ENCODE measurements at regions not wholly inside any gene's neighbourhood (a gene's known extent, or its start where the extent isn't known, plus 50 kb on each side); places are given as distances from the start of the nearest gene placed in this dataset.

DNA sequence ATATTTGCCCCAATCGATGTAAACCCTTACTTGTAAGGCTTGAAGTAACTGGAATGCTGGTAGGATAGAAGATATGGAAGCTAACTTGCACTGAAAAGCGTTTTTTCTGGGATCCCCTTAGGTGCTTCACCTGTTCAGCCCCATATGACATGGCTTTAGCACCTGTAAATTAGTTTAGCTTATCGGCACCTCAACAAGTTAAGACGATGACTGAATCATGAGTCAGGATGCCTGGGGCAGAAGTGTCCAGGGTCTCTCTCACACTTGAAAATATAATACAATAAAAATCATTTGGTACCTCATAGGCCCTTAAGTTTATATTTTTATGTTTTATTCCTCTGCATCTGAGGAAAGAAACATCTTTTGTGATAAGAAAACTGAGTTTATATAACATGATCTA, 409.2 kb upstream of the LRRC4C start:
- DNase-seq, result no peak

DNA sequence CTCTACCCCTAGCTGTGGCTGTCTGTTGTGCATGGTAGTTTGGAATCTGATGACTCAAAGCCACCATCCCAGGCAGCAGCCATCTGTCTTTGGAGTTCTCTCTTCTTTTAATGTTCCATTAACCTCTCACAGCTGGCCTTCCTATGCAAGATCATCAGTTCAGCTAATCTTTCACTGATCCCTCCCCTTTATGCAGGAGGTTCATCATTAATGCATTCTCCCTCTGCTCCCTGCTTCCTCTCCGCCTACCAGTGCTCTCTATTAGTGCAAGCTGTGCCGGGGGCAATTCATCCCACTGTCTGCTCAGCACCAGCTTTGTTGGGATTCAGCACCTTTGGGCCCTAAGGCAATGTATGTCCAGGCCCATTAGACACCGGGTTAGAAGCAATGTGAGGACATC, 413.0 kb upstream of the LRRC4C start:
- DNase-seq, result peak; percentile 41

DNA sequence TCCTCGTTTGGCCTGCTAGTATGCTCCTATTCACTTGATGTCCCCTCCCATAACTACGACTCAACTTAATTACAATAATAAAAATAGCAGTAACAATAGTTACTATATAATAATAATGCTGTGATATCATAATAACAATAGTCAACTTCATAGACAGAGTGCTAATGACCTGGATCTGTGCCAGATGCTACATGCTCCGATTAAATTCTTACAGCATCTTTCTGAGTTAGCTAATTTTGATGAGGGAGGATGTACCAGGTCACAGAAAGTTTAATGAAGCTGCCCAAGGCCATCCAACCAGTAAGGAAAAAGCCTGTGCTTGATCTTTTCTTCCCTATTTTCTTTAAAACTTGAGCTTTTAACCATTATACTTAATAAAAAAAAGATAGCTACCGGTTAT, 413.4 kb upstream of the LRRC4C start:
- no peak for DNase-seq

DNA sequence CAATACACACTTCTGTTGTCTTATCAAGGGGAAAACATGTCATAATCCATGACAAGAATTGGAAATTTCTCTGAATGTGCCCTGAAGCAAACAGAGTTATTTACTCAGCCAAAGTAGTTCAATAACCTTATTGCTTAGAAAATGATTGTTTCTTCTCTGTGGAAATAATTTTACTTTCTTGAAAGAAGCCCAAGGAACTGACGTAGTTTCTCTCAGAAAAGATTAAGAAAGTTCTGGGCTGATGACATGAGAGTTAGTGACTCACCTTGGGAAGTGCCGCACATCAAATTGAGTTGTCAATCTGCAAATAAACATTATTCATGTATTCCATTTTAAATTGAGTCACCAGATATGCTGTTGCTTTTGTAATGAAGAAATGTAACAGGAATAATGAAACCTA, 418.6 kb upstream of the LRRC4C start:
- peak; percentile 51 for DNase-seq

DNA sequence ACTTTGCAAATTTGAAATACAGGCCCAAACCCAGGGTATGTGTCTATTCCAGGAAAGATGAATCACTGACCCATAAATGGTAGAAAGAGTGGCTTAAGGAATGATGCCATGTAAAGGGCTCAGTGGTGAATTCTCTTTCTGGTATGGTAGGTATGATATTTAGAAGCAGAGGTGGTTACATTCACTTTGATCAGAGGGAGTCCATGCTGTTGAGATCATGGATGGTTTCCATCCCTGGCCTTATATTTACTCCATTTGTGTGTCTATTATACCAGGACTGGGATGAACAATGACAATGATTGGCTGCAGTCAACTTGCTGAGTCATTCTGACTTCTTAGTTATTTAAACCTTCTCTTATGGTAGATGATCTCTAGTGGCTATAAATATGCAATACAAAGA, 419.8 kb upstream of the LRRC4C start:
- DNase-seq, result peak; percentile 96

DNA sequence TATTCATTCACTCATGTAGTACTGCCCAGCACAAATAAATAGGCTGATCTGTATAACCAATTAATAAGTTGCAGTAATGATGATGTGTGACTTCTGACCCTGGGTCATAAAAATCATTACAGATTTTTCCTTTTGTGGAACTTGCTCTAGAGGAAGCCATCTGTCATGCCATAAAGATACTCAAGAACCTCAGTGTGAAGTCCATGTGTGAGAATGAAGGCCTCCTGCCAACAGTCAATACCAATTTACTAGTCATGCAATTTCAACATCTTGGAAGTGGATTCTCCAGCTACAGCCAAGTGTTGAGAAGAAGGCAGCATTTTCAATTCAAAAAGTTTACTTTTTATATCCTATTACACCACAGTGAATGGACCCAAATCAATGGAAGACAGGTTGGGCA, 435.6 kb upstream of the LRRC4C start:
- DNase-seq, result peak; percentile 5

DNA sequence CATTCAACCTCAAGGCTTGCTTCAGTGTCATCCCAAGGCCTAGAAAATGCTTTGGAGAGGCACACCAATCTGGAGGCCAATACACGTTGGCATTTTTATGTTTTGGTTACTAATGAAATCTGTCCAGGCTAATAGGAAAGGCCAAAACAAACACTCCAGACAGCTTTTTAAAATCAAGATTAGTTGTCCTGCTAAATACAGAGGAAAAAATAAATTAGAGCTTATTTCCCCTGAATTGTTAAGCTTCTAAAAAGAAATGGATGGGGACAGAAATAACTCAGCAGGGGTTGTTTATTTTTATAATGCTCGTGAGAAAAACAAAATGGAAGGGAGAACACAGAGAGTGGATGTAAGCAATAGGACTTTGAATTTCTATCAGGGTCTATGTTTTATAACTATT, 438.5 kb upstream of the LRRC4C start:
- DNase-seq, result no peak

DNA sequence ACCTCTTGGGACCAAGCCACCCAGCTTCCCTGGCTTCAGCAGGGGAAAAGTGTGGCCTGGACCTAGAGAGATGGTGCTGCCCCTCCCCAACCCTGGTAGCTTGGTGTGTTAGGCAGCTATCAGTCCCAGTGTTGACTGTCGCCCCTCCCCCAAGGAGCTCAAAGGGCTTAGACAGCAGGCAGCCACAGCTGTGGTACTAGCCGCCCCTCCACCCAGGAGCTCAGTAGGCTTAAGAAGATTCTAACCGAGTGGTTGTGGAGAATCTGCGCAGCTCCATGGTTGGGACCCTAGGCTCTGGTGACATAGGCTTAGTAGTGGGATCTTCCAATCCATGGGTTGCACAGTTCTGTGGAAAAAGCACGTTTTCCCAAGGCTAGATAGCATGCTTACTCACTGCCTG, 458.4 kb upstream of the LRRC4C start:
- no peak for DNase-seq

DNA sequence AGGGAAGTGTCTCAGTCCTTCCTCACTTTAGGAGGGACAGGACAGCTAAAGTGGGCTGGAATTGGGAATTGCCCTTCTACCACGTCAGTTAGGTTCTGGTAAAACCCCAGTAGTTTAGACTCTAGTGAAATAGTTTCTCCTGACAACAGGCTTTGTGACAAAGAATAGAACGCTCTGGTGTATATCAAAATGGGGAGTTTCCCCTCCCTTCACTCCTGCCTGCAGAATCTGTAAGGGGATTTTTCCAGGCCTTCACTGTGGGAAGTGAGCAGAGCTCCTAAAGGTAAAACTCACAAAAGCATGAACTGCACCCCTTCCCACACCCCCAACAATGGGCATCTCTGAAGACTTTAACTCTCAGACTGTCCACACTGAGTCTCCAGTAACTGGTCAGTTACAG, 460.9 kb upstream of the LRRC4C start:
- DNase-seq, result no peak

DNA sequence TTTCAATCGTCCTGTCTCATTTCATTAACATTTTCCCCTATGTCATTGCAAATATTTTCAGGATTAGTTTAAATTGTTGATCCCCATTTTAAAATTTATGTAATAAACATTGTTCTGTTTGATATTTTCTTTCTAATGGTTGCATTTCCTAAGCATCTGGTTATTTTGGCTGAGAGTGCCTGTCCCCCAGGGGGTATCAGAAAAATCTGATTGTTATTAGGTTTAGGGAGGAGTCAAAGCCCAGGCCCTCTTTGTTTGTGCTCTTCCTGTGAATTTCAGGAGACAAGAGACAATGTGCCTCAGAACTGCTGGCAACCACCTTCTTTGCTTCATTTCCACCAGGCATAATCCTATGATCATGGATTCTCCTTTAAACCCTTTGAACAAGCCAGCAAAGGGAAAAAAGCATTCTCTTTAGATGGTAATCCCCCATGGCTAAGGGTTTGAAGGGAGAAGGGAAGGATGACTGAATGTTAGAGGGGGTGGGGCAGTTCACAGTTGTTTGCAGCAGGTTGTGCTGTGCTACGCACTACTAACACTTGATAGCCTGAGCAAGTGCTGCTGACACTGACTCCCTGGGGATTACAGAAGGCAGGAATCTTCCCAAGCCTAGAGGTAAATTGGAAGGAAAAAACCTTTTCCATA, 462.4 kb upstream of the LRRC4C start:
- no peak for DNase-seq

DNA sequence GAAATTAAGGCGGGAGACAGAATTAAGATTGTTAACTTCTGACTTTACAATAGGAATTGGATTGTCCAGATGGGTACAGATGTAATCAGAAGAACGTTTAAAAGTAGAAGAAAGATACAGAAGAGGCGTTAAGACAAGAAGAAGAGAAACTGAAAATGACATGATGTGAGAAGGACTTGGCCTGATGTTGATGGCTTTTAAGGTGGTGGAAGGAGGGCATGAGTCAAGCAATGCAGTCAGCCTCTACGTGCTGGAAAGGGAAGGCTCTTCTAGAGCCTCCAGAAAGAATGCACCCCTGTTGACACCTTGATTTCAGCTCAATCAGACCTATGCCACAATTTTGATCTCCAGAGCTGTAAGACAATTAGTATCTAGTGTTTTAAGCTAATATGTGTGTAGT, 466.9 kb upstream of the LRRC4C start:
- no peak for DNase-seq

DNA sequence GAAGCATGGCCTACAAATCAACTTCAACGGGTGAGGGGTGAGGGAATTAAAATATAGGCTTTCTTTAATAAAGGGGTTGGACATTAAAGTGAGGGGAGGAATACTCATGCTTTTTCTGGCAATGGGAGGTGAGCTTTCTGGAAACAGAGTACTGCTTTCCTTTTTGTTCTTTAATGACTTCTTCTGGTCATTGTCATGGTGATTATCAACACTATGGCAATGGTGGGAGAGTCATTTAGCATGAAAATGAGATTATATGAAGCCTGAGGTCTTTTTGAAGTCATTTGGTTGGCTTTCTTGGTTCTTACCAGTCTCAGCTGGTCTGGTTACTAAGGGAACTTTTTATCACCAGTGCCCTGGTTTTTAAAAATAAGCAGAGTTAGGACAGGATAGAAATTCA, 475.8 kb upstream of the LRRC4C start:
- no peak for DNase-seq

DNA sequence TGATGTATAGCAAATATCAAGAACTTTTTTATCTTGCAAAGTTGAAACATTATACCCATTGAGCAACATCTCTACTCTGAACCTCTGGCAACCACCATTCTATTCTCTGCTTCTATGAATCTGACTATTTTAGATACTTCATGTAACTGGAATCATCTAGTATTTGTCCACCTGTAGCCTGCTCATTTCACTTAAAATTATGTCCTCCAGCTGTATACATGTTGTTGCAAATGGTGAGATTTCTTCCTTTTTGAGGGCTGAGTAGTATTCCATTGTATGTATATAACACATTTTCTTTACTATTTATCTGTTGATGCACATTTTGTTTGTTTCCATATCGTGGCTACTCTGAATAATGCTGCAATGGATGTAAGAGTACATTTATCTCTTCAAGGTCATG, 476.3 kb upstream of the LRRC4C start:
- DNase-seq, result no peak

DNA sequence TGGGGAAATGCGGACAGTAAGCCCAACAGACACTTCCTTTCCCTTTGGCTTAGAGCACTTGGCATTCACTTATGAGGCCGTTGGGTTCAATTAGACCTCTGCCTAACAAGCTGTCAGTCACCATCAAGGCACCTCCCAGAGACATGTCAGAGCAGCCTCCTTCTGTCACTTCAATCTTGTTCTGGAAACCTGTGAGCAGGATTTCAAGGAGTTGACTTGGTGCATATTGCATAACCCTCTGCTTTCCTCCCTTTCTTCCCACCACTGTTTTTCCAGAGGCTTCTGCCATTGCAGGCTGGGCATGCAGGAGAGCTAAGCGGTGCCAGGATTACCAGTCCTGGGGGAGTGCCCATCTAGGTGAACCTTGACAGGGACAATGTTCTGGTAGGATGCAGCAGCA, 484.2 kb upstream of the LRRC4C start:
- no peak for DNase-seq

DNA sequence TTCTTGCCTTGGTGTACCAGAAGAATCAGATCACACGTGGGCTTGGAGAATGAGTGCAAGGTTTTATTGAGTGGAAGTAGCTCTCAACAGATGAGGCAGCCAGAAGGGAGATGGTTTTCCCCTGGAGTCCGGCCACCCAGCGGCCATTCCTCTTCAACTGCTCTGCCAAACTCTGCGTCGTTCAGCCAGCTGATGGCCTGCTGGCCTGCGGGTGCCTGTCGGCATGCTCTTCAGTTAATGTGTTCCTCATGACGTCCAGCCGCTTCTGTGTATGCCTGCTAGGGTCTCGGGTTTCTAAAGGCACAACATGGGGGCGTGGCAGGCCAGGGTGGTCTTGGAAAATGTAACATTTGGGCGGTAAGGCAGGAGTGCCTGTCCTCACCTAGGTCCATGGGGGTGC, 487.9 kb upstream of the LRRC4C start:
- DNase-seq, result no peak

DNA sequence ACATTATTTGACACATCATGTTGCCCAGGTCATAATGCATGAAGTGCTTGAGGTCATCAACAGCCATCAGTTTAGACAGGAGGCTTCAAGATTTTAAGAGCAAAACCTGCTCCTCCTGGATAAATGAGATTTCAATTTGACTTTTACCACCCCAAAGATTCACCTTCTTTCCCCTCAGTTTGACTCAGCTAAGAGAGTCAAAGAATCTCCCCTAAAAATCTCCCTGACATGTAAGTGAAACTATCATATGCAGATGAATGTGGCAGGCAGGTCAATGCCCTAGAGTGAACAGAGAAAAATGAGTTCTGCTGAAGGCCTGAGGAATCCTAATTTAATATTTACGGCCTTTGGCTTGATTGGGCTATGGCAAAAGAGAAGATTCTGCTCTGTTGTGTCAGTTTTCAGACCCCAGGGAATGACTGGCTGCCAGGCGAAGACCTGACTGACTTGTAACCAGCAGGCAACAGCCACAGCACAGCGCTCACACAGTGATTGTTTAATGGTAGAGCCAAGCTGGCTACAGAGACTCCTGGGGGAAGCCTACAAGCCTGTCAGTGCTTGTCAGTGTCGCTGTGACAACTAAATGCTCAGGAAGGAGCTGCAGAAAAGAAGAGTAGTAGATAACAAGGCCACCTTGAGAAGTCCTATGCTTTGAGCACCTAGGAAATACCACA, 491.2 kb upstream of the LRRC4C start:
- DNase-seq, result no peak

DNA sequence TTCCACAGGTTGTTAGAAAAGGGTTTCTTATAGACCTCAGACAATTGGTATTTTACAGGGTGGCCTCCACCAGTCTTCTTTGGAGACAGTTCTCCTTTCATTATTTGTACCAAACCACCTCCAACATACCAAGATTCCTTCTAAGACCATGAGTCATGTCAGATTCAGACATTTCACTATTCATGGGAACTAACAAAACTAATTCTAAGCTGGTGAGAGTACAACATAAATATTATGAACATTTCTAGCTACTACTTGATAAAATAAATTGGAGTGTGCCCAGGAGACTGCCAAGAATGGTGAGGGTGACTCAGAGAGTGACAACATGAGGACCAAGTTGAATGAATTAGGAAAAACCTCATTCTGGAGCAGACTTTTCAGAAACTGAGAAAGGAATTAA, 494.6 kb upstream of the LRRC4C start:
- DNase-seq, result peak; percentile 92

DNA sequence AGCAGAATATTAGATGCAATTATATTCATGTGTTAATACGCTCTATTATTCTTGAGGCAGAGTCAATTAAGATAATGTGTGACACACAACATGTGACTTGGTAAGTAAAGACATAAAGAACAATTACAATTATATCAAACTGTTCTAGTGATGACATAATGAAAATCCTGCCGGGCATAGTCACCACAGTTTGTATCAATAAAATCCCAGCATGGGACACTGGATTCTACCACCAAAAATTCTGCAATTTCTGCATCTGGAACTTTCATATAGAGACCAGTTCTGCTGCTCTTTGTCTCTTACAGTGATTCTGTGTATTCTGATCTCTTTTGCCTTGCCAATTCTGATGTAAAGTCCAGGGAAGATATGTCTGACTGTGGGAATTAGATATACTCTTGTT, 495.6 kb upstream of the LRRC4C start:
- DNase-seq, result peak; percentile 12

DNA sequence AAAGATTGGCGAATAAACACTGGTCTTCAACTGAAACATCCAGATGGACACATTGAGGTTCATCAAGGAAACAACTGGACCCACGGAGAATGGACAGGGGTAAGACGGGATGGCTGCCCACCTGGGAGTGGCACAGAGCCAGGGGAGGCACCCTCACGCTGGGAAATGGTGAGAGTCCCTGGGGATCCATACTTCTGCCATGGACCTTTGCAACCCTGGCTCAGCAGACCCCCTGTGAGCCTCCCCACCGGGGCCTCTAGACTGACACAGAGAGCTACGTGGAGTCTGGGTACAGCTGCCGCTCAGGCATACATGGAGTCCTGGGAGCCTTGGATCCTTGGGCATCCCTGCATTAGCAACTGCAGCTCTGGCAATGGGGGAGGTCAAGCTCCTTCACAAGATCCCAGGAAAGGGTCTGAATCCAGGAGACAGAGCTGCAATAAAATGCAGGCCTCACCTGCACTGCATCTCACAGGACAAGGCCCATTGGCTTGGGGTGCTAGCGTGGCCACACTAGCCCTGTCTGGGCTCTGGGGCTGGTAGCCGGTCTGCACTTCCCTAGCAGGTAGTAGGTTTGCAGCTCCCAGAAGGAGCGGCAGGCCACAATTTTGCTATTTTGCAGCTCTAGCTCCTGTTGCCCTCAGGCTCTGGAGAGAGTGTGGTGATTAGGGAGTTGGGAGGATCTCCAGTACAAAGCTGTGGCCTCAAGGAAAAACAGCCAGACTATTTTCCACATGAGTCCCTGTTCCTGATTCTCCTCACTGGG, 496.4 kb upstream of the LRRC4C start:
- DNase-seq, result no peak

DNA sequence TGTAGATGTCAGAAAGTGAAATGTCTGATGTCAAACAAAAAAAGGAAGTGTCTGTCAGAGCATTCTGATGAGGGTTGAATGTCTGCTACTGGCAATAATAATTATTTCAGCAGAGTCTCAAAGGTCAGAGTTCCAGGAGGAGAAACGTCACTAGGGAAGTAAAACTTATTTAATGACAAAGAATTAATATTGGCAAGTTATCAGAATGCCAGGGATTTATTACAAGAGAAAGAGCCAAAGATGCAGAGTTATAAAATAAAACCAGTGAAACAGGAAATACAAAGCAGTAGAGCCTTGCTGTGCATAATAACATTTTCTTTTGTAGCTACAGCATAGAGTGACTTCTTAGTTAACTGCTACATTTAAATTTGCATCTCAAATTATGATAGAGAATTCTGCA, 504.0 kb upstream of the LRRC4C start:
- no peak for DNase-seq

DNA sequence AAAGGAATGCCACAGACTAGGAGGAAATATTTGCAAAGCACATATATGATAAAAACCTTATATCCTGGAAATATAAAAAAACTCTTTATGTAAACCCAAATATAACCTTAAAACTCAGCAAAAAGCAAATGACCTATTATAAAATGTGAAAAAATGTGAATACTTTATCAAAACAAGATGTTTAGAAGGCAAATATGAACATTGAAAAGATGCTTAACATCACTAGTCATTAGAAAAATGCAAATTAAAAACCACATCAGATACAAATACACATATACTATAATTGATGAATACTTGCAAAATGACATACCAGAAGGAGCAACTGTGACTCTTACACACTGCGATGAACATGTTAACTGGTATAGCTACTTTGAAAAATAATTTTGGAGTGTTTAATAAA, 511.2 kb upstream of the LRRC4C start:
- peak; percentile 56 for DNase-seq

DNA sequence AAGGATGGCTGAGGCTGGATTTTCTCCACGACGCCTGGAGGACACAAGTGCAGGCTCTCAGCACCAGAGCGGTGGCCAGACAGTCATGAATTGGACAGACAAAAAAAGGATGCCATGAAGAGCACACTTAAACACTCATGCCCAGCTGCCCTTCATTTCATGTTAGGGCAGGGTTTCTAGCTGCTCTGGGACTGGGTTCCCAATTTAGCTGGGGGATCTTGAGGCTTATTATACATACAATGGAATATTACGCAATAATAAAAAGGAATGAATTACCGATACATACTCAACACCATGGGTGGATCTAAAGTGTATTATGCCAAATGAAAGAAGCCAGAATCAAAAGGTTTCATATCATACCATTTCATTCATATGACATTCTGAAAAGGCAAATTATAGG, 512.1 kb upstream of the LRRC4C start:
- DNase-seq, result no peak

DNA sequence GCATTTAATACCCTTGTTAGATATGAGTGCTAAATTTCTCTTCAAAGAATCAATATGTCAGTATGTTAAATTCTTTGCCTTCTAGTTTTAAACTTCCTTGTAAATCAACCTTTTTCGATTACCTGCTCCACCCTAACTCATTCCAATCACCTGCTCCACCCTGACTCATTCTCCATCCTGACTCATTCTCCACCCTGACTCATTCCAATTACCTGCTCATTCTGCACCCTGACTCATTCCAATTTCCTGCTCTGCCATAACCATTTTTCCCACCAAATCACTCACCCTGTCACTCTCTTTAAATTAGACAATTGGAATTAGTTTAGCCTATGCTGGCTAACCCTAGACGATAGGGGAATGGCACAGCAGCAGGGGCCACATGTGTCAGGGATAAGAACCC, 519.5 kb upstream of the LRRC4C start:
- DNase-seq, result no peak

DNA sequence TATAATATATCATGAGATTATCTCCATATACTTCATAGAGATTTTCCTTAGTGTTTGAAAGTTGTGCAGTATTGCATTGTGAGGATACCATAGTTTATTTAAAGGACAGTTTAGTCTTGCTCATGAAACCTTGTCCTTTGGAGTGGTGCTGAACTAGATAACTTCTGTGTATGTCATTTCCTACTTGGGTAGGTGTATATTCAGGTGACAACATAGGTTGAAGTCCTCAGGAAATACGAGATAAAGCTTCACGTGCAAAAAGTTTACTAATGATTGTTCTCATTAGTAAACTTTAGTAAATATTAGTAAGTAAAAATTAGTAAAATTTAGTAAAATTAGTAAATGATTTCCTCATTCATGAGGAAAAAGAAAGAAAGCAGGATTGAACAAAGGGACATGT, 521.3 kb upstream of the LRRC4C start:
- DNase-seq, result no peak

Measured in fibroblast of skin of abdomen (primary cell).